ENCODE measurements at regions not wholly inside any gene's neighbourhood (a gene's known extent, or its start where the extent isn't known, plus 50 kb on each side); places are given as distances from the start of the nearest gene placed in this dataset.

DNA sequence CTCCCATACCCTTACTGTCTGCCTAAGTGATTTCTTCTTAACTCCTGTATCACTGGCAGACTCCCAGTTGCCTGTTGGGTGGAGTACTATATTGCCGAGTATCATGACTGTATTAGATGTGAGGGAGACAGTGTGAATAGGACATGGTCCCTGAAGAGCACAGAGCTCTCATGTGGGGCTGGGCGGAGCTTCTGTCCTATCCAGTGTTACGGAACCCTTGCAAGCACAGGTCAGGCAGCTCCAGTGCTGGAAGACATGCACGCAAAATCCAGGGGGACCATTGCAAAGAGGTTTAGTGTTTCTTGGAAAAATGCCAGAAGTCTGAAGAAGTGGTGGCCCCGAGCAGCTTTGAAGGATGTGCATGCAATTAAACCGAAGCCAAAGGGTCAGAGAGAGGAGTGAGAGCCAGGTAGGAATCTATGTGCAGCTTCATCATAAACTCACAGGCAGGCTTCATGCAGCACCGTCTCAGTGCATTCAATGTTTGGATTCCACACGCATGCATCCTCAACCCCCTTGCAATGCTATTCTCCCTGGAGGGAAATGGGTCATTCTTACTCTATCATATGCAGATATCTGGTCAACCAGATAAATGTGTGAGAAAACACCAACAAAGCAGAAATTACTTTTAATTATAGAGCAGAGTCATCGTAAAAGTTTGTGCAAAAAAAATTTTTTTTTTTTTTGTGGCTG lies 49.7 kb upstream of the DHRSX start:
- intact Hi-C loops (cut with DNase I; ENCODE audit: low total_unique reads), result no loop called here
- WGBS, 2 donors, result 42 to 43% methylated on average over 9 of the region's 9 CpGs
- H3K4me3 ChIP-seq (ENCODE audit: low read depth, poor library complexity, severe bottlenecking), result no peak overlapping the region
- TF ChIP-seq, protein P1, sequence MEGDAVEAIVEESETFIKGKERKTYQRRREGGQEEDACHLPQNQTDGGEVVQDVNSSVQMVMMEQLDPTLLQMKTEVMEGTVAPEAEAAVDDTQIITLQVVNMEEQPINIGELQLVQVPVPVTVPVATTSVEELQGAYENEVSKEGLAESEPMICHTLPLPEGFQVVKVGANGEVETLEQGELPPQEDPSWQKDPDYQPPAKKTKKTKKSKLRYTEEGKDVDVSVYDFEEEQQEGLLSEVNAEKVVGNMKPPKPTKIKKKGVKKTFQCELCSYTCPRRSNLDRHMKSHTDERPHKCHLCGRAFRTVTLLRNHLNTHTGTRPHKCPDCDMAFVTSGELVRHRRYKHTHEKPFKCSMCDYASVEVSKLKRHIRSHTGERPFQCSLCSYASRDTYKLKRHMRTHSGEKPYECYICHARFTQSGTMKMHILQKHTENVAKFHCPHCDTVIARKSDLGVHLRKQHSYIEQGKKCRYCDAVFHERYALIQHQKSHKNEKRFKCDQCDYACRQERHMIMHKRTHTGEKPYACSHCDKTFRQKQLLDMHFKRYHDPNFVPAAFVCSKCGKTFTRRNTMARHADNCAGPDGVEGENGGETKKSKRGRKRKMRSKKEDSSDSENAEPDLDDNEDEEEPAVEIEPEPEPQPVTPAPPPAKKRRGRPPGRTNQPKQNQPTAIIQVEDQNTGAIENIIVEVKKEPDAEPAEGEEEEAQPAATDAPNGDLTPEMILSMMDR (IDR thresholded peaks at IDR 0.05), result no peak
- TF ChIP-seq POLR2A (IDR thresholded peaks at IDR 0.05), result no peak
- no peak for DNase-seq (ENCODE audit: low spot score in 2 of 2)

Small RNA genes lying in the stretch of these regions (microRNA-seq; reads per million reads assigned to microRNA genes)
- 0 reads per million in 2 donors for gene MIR6089 (ENCODE audit: borderline number of aligned reads in 1 of 2, borderline replicate concordance in 2 of 2)

All from lower leg skin (tissue), 4 donors.